Motor neuron (in vitro differentiated cells): ENCODE measurements at regions not wholly inside any gene's neighbourhood (a gene's known extent, or its start where the extent isn't known, plus 50 kb on each side); places are given as distances from the start of the nearest gene placed in this dataset.

Experiments
- ATAC-seq, 8 experiments: fragments of 200-7000 bp; cut with Tn5 transposase; replicated peaks in 6 of 8; 2 replicates each; pipeline ENCODE4 v1.8.0; 2021; ENCODE audit warnings: mild to moderate bottlenecking in 8 of 8, moderate library complexity in 8 of 8
- H3K27ac ChIP-seq, 2 donors: fragments of 250-450 bp; sonication (Bioruptor Pico); 2 replicates each; pipeline ENCODE4 v1.9.0; 2021; ENCODE audit warnings: antibody characterized with exemption in 2 of 2, mild to moderate bottlenecking in 2 of 2, moderate library complexity in 1 of 2
- H3K4me1 ChIP-seq, 2 donors: fragments of 250-450 bp; sonication (Bioruptor Pico); replicated peaks in 1 of 2; 2 replicates each; pipeline ENCODE4 v1.6.1; 2021; ENCODE audit warnings: antibody characterized with exemption in 2 of 2, mild to moderate bottlenecking in 2 of 2, moderate library complexity in 1 of 2
- H3K4me3 ChIP-seq, 5 donors: fragments of 250-450 bp; sonication (Bioruptor Pico); 2 replicates each; pipeline ENCODE4 v1.9.0; 2021; ENCODE audit warnings: antibody characterized with exemption in 5 of 5, mild to moderate bottlenecking in 5 of 5, moderate library complexity in 4 of 5
- WGBS, 10 experiments: fragments of 450-650 bp; shearing (Covaris generic); methylation state at CpG; one replicate each; pipeline ENCODE4 v1.0.0; 2022; 5-methylcytosine and 5-hydroxymethylcytosine counted together
- in situ Hi-C, 9 experiments: fragments of 400-800 bp; cut with MboI; loops; one replicate each; pipeline ENCODE4 v1.15.0; 2021; ENCODE audit warnings: low sequenced_read_pairs in 9 of 9, low pct_unique_long_range_greater_than_20kb in 2 of 9; ENCODE audit not compliant: unreplicated experiment in 9 of 9

GRCh38 chr7:130925136-130925794 lies 191.3 kb upstream of the KLF14 start:
- no peak overlapping the region for H3K4me3 ChIP-seq
- peaks cover 7 to 18% of the 10 kb centered on the region in 2 donors for H3K4me1 ChIP-seq
- no peak for ATAC-seq
- whole genome bisulfite sequencing, 10 experiments, result 89 to 100% (median 94%) methylated on average over 3 to 6 of the region's 8 CpGs; no CpG with 5 or more reads in 1 of the 10 experiments
- in situ Hi-C loops, result no loop called here
- no peak overlapping the region for H3K27ac ChIP-seq

GRCh38 chr7:130926001-130926691 lies 192.1 kb upstream of the KLF14 start:
- 60 to 100% (median 93%) methylated on average over 1 to 11 of the region's 16 CpGs for WGBS, 10 experiments
- ATAC-seq, result no peak
- in situ Hi-C loops, result no loop called here
- H3K27ac ChIP-seq, result no peak overlapping the region
- H3K4me1 ChIP-seq, result peaks cover 7 to 14% of the 10 kb centered on the region in 2 donors
- no peak overlapping the region for H3K4me3 ChIP-seq

- no peak overlapping the region for H3K4me3 ChIP-seq
- peaks cover 1 to 7% of the 10 kb centered on the region in 2 donors for H3K4me1 ChIP-seq
- in situ Hi-C loops, result no loop called here
- WGBS, 10 experiments, result 59 to 100% (median 90%) methylated on average over 1 to 5 of the region's 5 CpGs; no CpG with 5 or more reads in 2 of the 10 experiments
- H3K27ac ChIP-seq, result no peak overlapping the region
- no peak for ATAC-seq
Measured at GRCh38 chr7:130927062-130927461, 193.1 kb upstream of the KLF14 start.

- Histone ChIP-seq H3K27ac (no peak overlapping the region), H3K4me1 (peaks cover 0 to 3% of the 10 kb centered on the region in 2 donors), H3K4me3 (no peak overlapping the region)
- no peak for ATAC-seq
- 42 to 100% (median 95%) methylated on average over 1 to 8 of the region's 9 CpGs; no CpG with 5 or more reads in 1 of the 10 experiments for WGBS, 10 experiments
- in situ Hi-C loops, result no loop called here
Measured at GRCh38 chr7:130927564-130927963, 193.6 kb upstream of the KLF14 start.

GRCh38 chr7:130929896-130930659 lies 196.1 kb upstream of the KLF14 start:
- H3K4me1 ChIP-seq, result no peaks in the 10 kb centered on the region
- H3K27ac ChIP-seq, result no peak overlapping the region
- H3K4me3 ChIP-seq, result no peak overlapping the region
- ATAC-seq, result peak in 6 of 8 experiments; percentile 27 to 79 (median 37)
- in situ Hi-C loops, result no loop called here
- 60 to 100% (median 86%) methylated on average over 1 to 4 of the region's 4 CpGs; no CpG with 5 or more reads in 3 of the 10 experiments for WGBS, 10 experiments

- Histone ChIP-seq H3K4me3 (no peak overlapping the region), H3K27ac (no peak overlapping the region), H3K4me1 (no peaks in the 10 kb centered on the region)
- in situ Hi-C loops, result no loop called here
- peak in 1 of 8 experiments; percentile 5 for ATAC-seq
- WGBS, 10 experiments, result 27 to 94% (median 73%) methylated on average over 3 to 8 of the region's 8 CpGs
Measured at GRCh38 chr7:130930681-130931080, 196.7 kb upstream of the KLF14 start.

- Histone ChIP-seq H3K4me3 (no peak overlapping the region), H3K27ac (no peak overlapping the region), H3K4me1 (no peaks in the 10 kb centered on the region)
- 67 to 100% (median 93%) methylated on average over 1 to 3 of the region's 3 CpGs for WGBS, 10 experiments
- no peak for ATAC-seq
- in situ Hi-C loops, result no loop called here
Measured at GRCh38 chr7:130931423-130931822, 197.4 kb upstream of the KLF14 start.

GRCh38 chr7:130932088-130932487 lies 198.1 kb upstream of the KLF14 start:
- 82 to 100% (median 100%) methylated on average over 1 to 5 of the region's 5 CpGs for WGBS, 10 experiments
- H3K4me3 ChIP-seq, result no peak overlapping the region
- H3K27ac ChIP-seq, result no peak overlapping the region
- in situ Hi-C loops, result no loop called here
- ATAC-seq, result no peak
- no peaks in the 10 kb centered on the region for H3K4me1 ChIP-seq

- in situ Hi-C loops, result no loop called here
Measured at GRCh38 chr7:130932667-130933432, 198.8 kb upstream of the KLF14 start.

GRCh38 chr7:130933919-130934318 lies 199.9 kb upstream of the KLF14 start:
- ATAC-seq, result no peak
- Histone ChIP-seq H3K4me1 (peaks cover 0 to under 1% of the 10 kb centered on the region in 2 donors), H3K27ac (no peak overlapping the region), H3K4me3 (no peak overlapping the region)
- WGBS, 10 experiments, result 63 to 100% (median 87%) methylated on average over 1 to 3 of the region's 4 CpGs
- in situ Hi-C loops, result no loop called here

More at GRCh38 chr7:130932667-130933432, 198.8 kb upstream of the KLF14 start:
- ATAC-seq, result no peak
- Histone ChIP-seq H3K27ac (no peak overlapping the region), H3K4me3 (no peak overlapping the region), H3K4me1 (no peaks in the 10 kb centered on the region)
- WGBS, 10 experiments, result 80 to 100% (median 94%) methylated on average over 1 to 6 of the region's 11 CpGs

- WGBS, 10 experiments, result 75 to 100% (median 96%) methylated on average over 1 to 9 of the region's 11 CpGs; no CpG with 5 or more reads in 3 of the 10 experiments
- in situ Hi-C loops, result no loop called here
- ATAC-seq, result no peak
- H3K27ac ChIP-seq, result no peak overlapping the region
- peaks cover 5 to 12% of the 10 kb centered on the region in 2 donors for H3K4me1 ChIP-seq
- no peak overlapping the region for H3K4me3 ChIP-seq
Measured at GRCh38 chr7:130935564-130936157, 201.7 kb upstream of the KLF14 start.

- Histone ChIP-seq H3K4me1 (peaks cover 5 to 16% of the 10 kb centered on the region in 2 donors), H3K27ac (no peak overlapping the region), H3K4me3 (no peak overlapping the region)
- in situ Hi-C loops, result no loop called here
- ATAC-seq, result no peak
- 81 to 96% (median 92%) methylated on average over 2 to 6 of the region's 7 CpGs for WGBS, 10 experiments
Measured at GRCh38 chr7:130936202-130936931, 202.4 kb upstream of the KLF14 start.
